Uterus (tissue), 2 donors: ENCODE measurements at regions not wholly inside any gene's neighbourhood (a gene's known extent, or its start where the extent isn't known, plus 50 kb on each side); places are given as distances from the start of the nearest gene placed in this dataset.

Experiments used
- POLR2A ChIP-seq, 2 donors: fragments of 450-650 bp; IDR thresholded peaks; one replicate each; pipeline ENCODE4 v1.6.1; 2016; ENCODE audit warnings: antibody characterized with exemption in 2 of 2, mild to moderate bottlenecking in 1 of 2, moderate library complexity in 1 of 2
- TF ChIP-seq, protein P1 (sequence below), 4 experiments: fragments of 200-600 bp in 2 of 4; fragments of 450-650 bp in 2 of 4; sonication (generic) in 2 of 4; IDR thresholded peaks; one replicate each; pipeline ENCODE4 v1.5.1; 2016 to 2019; ENCODE audit warnings: antibody characterized with exemption in 4 of 4, mild to moderate bottlenecking in 2 of 4, moderate library complexity in 1 of 4

DNA sequence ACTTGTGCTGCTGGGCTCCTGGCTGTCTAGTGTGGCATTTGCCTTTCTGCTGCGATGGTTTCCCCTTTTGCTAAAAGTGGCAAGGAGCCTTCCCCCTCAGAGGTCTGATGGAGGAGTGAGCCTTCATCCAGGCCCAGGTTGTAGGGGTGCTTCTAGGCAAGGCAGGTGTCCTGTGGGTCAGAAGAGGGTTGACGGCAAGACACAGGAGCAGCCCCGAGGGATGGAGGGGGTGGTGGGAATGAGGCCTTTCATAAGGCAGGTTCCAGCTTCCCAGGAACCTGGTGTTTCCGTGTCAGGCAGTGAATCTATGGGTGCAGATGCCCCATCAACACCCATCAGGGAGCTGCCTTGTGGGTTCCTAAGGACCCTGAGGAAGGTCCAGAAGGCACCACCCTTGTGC lies 63.0 kb upstream of the TAMM41 start:
- TF ChIP-seq, protein P1, sequence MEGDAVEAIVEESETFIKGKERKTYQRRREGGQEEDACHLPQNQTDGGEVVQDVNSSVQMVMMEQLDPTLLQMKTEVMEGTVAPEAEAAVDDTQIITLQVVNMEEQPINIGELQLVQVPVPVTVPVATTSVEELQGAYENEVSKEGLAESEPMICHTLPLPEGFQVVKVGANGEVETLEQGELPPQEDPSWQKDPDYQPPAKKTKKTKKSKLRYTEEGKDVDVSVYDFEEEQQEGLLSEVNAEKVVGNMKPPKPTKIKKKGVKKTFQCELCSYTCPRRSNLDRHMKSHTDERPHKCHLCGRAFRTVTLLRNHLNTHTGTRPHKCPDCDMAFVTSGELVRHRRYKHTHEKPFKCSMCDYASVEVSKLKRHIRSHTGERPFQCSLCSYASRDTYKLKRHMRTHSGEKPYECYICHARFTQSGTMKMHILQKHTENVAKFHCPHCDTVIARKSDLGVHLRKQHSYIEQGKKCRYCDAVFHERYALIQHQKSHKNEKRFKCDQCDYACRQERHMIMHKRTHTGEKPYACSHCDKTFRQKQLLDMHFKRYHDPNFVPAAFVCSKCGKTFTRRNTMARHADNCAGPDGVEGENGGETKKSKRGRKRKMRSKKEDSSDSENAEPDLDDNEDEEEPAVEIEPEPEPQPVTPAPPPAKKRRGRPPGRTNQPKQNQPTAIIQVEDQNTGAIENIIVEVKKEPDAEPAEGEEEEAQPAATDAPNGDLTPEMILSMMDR (IDR thresholded peaks at IDR 0.05): no peak
- TF ChIP-seq POLR2A (IDR thresholded peaks at IDR 0.05): no peak
